ES-I3 (cell line): ENCODE measurements at regions not wholly inside any gene's neighbourhood (a gene's known extent, or its start where the extent isn't known, plus 50 kb on each side); places are given as distances from the start of the nearest gene placed in this dataset.

Experiments
- H3K36me3 ChIP-seq: 2 replicates; pipeline ENCODE4 v1.6.1; 2013; ENCODE audit warnings: mild to moderate bottlenecking, low read length, control low read depth, moderate library complexity; ENCODE audit not compliant: insufficient read depth
- H3K4me1 ChIP-seq: 2 replicates; pipeline ENCODE4 v1.6.1; 2013; ENCODE audit warnings: mild to moderate bottlenecking, control low read depth, low read length; ENCODE audit not compliant: insufficient read depth
- H3K9ac ChIP-seq: 2 replicates; pipeline ENCODE4 v1.6.1; 2013; ENCODE audit warnings: low read depth, mild to moderate bottlenecking, low read length, moderate library complexity
- H3K9me3 ChIP-seq: 2 replicates; pipeline ENCODE4 v1.6.1; 2013; ENCODE audit warnings: mild to moderate bottlenecking, low read length, moderate library complexity; ENCODE audit not compliant: control insufficient read depth, insufficient read depth

- no peaks in the 10 kb centered on the region for H3K4me1 ChIP-seq
- no peaks in the 10 kb centered on the region for H3K36me3 ChIP-seq
- H3K9ac ChIP-seq: no peak overlapping the region
Observed at GRCh38 chr2:15865923-15866322, 74.4 kb upstream of the MYCN start.

GRCh38 chr2:15866563-15867193 lies 73.7 kb upstream of the MYCN start:
- Histone ChIP-seq H3K4me1 (no peaks in the 10 kb centered on the region), H3K9me3 (no peaks in the 10 kb centered on the region), H3K36me3 (no peaks in the 10 kb centered on the region), H3K9ac (no peak overlapping the region)

More at GRCh38 chr2:15865923-15866322, 74.4 kb upstream of the MYCN start:
- no peaks in the 10 kb centered on the region for H3K9me3 ChIP-seq

GRCh38 chr2:15867194-15868171 lies 72.9 kb upstream of the MYCN start:
- no peak overlapping the region for H3K9ac ChIP-seq

DNA sequence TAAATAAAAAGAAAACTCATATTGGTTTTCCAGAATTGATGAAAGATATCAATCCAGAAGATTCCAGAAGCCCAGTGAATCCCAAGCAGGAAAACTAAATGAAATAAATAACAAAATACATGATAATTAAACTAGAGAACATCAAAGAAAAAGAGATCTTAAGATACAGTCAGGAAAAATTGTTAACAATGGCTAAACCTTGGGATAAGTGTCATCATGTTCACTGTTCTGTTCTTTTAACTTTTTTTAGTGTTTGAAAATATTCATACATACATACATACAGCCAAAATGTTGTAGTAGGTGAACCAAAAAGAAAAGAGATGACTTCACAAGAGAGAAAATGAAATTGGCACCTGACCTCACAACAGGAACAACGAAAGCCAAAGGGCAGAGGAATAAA lies 72.2 kb upstream of the MYCN start:
- Histone ChIP-seq H3K9ac (no peak overlapping the region), H3K36me3 (no peaks in the 10 kb centered on the region), H3K9me3 (no peaks in the 10 kb centered on the region), H3K4me1 (no peaks in the 10 kb centered on the region)

More at GRCh38 chr2:15867194-15868171, 72.9 kb upstream of the MYCN start:
- Histone ChIP-seq H3K9me3 (no peaks in the 10 kb centered on the region), H3K36me3 (no peaks in the 10 kb centered on the region), H3K4me1 (no peaks in the 10 kb centered on the region)

- H3K9me3 ChIP-seq: no peaks in the 10 kb centered on the region
- no peak overlapping the region for H3K9ac ChIP-seq
- no peaks in the 10 kb centered on the region for H3K4me1 ChIP-seq
- no peaks in the 10 kb centered on the region for H3K36me3 ChIP-seq
Observed at GRCh38 chr2:15868704-15869103, 71.6 kb upstream of the MYCN start.

GRCh38 chr2:15869396-15869795 lies 71.0 kb upstream of the MYCN start:
- Histone ChIP-seq H3K4me1 (no peaks in the 10 kb centered on the region), H3K36me3 (no peaks in the 10 kb centered on the region), H3K9me3 (no peaks in the 10 kb centered on the region), H3K9ac (no peak overlapping the region)

DNA sequence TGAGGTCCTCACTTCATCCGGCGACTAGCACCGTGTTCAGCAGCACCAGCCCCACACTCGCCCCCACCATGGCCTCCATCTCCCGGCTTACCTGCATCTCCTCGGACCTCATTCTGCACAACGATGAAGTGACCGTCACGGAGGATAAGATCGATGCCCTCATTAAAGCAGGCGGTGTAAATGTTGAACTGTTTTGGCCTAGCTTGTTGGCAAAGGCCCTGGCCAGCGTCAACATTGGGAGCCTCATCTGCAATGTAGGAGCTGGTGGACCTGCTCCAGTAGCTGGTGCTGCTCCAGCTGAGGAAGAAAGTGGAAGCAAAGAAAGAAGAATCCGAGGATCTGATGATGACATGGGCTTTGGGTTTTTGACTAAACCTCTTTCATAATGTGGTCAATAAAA lies 70.5 kb upstream of the MYCN start:
- Histone ChIP-seq H3K9ac (no peak overlapping the region), H3K36me3 (no peaks in the 10 kb centered on the region), H3K9me3 (no peaks in the 10 kb centered on the region), H3K4me1 (no peaks in the 10 kb centered on the region)

GRCh38 chr2:15870565-15870964 lies 69.8 kb upstream of the MYCN start:
- H3K9me3 ChIP-seq: no peaks in the 10 kb centered on the region
- H3K4me1 ChIP-seq: no peaks in the 10 kb centered on the region
- H3K36me3 ChIP-seq: no peaks in the 10 kb centered on the region
- no peak overlapping the region for H3K9ac ChIP-seq

GRCh38 chr2:15871239-15871783 lies 69.0 kb upstream of the MYCN start:
- Histone ChIP-seq H3K9me3 (peaks cover 2% of the 10 kb centered on the region; the same call in 1 of the 2 replicates), H3K9ac (no peak overlapping the region), H3K36me3 (no peaks in the 10 kb centered on the region), H3K4me1 (no peaks in the 10 kb centered on the region)

DNA sequence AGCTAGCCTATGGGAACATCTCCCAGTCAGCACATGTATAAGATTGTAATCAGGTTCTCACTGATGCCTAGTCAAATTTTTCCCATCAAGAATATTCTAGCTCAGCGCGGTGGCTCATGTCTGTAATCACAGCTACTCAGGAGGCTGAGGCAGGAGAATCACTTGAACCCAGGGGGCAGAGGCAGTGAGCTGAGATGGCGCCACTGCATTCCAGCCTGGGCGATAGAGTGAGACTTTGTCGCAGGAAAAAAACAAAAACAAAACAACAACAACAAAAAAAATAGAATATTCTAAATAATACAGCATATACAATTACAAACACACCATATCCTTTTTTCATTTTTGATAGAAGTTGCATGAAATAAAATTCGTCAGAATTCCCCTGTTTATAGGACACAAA lies 67.5 kb upstream of the MYCN start:
- no peaks in the 10 kb centered on the region for H3K36me3 ChIP-seq
- H3K9me3 ChIP-seq: peaks cover 4% of the 10 kb centered on the region; the same call in 1 of the 2 replicates
- H3K9ac ChIP-seq: no peak overlapping the region
- no peaks in the 10 kb centered on the region for H3K4me1 ChIP-seq

- Histone ChIP-seq H3K9ac (no peak overlapping the region), H3K36me3 (no peaks in the 10 kb centered on the region), H3K4me1 (no peaks in the 10 kb centered on the region), H3K9me3 (peaks cover 4% of the 10 kb centered on the region; the same call in 1 of the 2 replicates)
Observed at GRCh38 chr2:15874321-15874720, 66.0 kb upstream of the MYCN start.

- no peak overlapping the region for H3K9ac ChIP-seq
- H3K9me3 ChIP-seq: peaks cover 4% of the 10 kb centered on the region; the same call in 1 of the 2 replicates
- no peaks in the 10 kb centered on the region for H3K36me3 ChIP-seq
- H3K4me1 ChIP-seq: no peaks in the 10 kb centered on the region
Observed at GRCh38 chr2:15874854-15875804, 65.2 kb upstream of the MYCN start.

DNA sequence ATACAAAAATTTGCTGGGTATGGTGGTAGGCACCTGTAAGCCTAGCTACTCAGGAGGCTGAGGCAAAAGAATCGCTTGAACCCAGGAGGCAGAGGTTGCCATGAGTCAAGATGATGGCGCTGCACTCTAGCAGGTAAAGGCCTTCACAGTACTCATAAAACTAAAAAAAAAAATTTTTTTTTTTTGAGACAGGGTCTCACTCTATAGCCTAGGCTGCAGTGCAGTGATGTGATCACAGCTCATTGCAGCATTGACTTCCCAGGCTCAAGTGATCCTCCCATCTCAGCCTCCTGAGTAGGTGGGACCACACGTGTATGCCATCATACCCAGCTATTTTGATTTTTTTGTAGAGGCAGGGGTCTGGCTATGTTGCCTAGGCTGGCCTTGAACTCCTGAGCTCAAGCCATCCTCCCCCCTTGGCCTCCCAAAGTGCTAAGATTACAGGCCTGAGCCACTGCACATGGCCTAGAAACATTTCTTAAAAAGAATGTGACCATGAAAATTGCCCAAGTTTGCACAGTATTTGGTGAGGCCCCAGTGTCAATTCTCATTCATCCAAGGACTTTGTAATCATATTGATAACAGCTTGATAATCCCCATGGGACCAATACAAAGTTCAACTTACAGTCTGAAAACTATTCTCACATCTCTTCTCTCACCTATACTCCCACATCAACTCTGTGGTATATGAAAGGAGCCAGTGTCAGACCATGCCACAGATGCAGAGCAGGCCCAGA lies 64.2 kb upstream of the MYCN start:
- Histone ChIP-seq H3K4me1 (no peaks in the 10 kb centered on the region), H3K36me3 (no peaks in the 10 kb centered on the region), H3K9ac (no peak overlapping the region), H3K9me3 (peaks cover 4% of the 10 kb centered on the region; the same call in 1 of the 2 replicates)
